Activated naive CD4-positive, alpha-beta T cell treated with anti-CD3 and anti-CD28 coated beads, Interleukin-2, amount 50 U/mL, for 24 hours (primary cell): ENCODE measurements at regions not wholly inside any gene's neighbourhood (a gene's known extent, or its start where the extent isn't known, plus 50 kb on each side); places are given as distances from the start of the nearest gene placed in this dataset.

ENCODE experiments used
- H3K27ac Mint-ChIP-seq: one replicate; pipeline ENCODE4 v1.8.0; 2021; ENCODE audit warnings: mild to moderate bottlenecking, mixed read lengths
- H3K27me3 Mint-ChIP-seq: one replicate; pipeline ENCODE4 v1.8.0; 2021; ENCODE audit warnings: mixed read lengths
- H3K36me3 Mint-ChIP-seq: one replicate; pipeline ENCODE4 v1.8.0; 2021; ENCODE audit warnings: mixed read lengths
- H3K4me1 Mint-ChIP-seq: one replicate; pipeline ENCODE4 v1.8.0; 2021; ENCODE audit warnings: mixed read lengths
- H3K4me3 Mint-ChIP-seq: one replicate; pipeline ENCODE4 v1.8.0; 2021; ENCODE audit warnings: mild to moderate bottlenecking, mixed read lengths
- H3K9me3 Mint-ChIP-seq: one replicate; pipeline ENCODE4 v1.8.0; 2021; ENCODE audit warnings: mixed read lengths

- no peak overlapping the region for H3K27ac Mint-ChIP-seq
- no peak overlapping the region for H3K4me3 Mint-ChIP-seq
- H3K27me3 Mint-ChIP-seq: no peaks in the 10 kb centered on the region
- H3K9me3 Mint-ChIP-seq: peaks cover 3% of the 10 kb centered on the region
- no peaks in the 10 kb centered on the region for H3K4me1 Mint-ChIP-seq
- H3K36me3 Mint-ChIP-seq: no peaks in the 10 kb centered on the region
Measured at GRCh38 chr6:21690489-21690888, 96.9 kb downstream of the SOX4 start.

- peaks cover 3% of the 10 kb centered on the region for H3K9me3 Mint-ChIP-seq
- H3K27ac Mint-ChIP-seq: no peak overlapping the region
- no peaks in the 10 kb centered on the region for H3K4me1 Mint-ChIP-seq
- H3K36me3 Mint-ChIP-seq: no peaks in the 10 kb centered on the region
- H3K4me3 Mint-ChIP-seq: no peak overlapping the region
- H3K27me3 Mint-ChIP-seq: no peaks in the 10 kb centered on the region
Measured at GRCh38 chr6:21691685-21692346, 98.3 kb downstream of the SOX4 start.

- no peaks in the 10 kb centered on the region for H3K36me3 Mint-ChIP-seq
- no peak overlapping the region for H3K4me3 Mint-ChIP-seq
- H3K4me1 Mint-ChIP-seq: no peaks in the 10 kb centered on the region
- H3K27ac Mint-ChIP-seq: no peak overlapping the region
- peaks cover 3% of the 10 kb centered on the region for H3K9me3 Mint-ChIP-seq
- no peaks in the 10 kb centered on the region for H3K27me3 Mint-ChIP-seq
Measured at GRCh38 chr6:21692721-21693120, 99.2 kb downstream of the SOX4 start.

- Mint-ChIP-seq H3K27ac (no peak overlapping the region), H3K9me3 (peaks cover 3% of the 10 kb centered on the region), H3K4me1 (no peaks in the 10 kb centered on the region), H3K27me3 (no peaks in the 10 kb centered on the region), H3K36me3 (no peaks in the 10 kb centered on the region), H3K4me3 (no peak overlapping the region)
Measured at GRCh38 chr6:21694168-21694567, 100.6 kb downstream of the SOX4 start.

- Mint-ChIP-seq H3K27ac (no peak overlapping the region), H3K36me3 (no peaks in the 10 kb centered on the region), H3K4me1 (no peaks in the 10 kb centered on the region), H3K9me3 (no peaks in the 10 kb centered on the region), H3K4me3 (no peak overlapping the region), H3K27me3 (peaks cover 2% of the 10 kb centered on the region)
Measured at GRCh38 chr6:21707524-21708319, 114.2 kb downstream of the SOX4 start.

- Mint-ChIP-seq H3K4me1 (no peaks in the 10 kb centered on the region), H3K27ac (no peak overlapping the region), H3K36me3 (no peaks in the 10 kb centered on the region), H3K27me3 (peaks cover 2% of the 10 kb centered on the region), H3K9me3 (no peaks in the 10 kb centered on the region), H3K4me3 (no peak overlapping the region)
Measured at GRCh38 chr6:21708320-21708580, 114.7 kb downstream of the SOX4 start.

GRCh38 chr6:21710216-21710615 lies 116.7 kb downstream of the SOX4 start:
- Mint-ChIP-seq H3K4me3 (no peak overlapping the region), H3K27ac (no peak overlapping the region), H3K9me3 (no peaks in the 10 kb centered on the region), H3K36me3 (no peaks in the 10 kb centered on the region), H3K4me1 (no peaks in the 10 kb centered on the region), H3K27me3 (peaks cover 2% of the 10 kb centered on the region)

DNA sequence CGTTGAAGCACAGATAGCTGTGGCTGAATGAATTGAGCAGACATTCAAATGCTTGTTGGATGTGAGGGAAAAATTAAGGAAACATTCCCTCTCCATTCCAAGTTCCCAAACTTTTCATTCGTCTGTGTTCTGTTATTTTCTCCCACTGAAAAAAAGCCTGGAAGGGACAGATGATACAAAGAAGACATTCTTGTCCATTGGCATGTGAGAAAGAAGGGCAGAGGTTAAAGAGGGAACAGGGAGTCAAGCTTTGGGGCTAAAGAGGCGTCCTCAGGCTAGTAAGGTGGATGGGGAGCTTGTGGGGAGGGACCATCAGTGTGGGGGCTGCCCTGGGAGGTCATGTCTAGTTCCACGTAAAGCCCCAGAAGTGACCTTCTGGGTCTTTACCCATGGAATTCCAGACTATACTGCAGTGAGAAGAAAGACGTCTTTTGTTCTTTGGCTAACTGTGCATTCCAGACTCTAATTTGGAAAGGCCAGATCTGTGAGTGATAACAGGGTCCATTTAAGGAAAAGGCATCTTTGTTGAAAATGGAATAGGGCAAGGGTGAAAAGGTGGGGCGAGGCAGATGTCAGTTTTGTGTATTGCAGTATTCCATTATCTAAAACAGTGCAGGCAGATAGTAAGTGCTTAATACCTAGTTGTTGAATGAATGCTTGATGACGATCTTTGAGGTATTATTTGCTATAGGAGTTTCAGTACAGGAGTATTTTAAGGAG lies 117.5 kb downstream of the SOX4 start:
- Mint-ChIP-seq H3K36me3 (no peaks in the 10 kb centered on the region), H3K27ac (no peak overlapping the region), H3K4me3 (no peak overlapping the region), H3K9me3 (no peaks in the 10 kb centered on the region), H3K4me1 (no peaks in the 10 kb centered on the region), H3K27me3 (peaks cover 2% of the 10 kb centered on the region)

DNA sequence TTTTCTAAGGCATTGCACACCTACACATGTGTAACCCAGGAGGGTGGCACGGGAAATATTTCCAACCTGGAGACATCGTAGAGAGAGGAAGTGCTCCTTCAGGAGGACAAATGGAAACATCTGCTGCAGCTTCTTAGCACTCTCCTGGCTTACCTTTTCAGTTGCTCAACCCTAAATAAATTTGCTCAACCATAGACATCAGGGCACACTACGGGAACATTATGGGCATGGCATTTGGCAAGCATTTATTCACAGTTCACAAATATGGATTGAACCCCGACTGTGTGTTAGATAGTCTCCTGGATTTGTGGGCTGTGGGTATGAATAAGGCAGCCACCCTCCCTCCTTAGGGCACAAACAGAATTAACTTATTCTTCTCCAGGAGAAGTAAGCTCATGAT lies 118.7 kb downstream of the SOX4 start:
- Mint-ChIP-seq H3K27ac (no peak overlapping the region), H3K36me3 (no peaks in the 10 kb centered on the region), H3K4me3 (no peak overlapping the region), H3K9me3 (no peaks in the 10 kb centered on the region), H3K4me1 (no peaks in the 10 kb centered on the region), H3K27me3 (peaks cover 3% of the 10 kb centered on the region)

GRCh38 chr6:21713481-21713880 lies 119.9 kb downstream of the SOX4 start:
- Mint-ChIP-seq H3K9me3 (no peaks in the 10 kb centered on the region), H3K4me3 (no peak overlapping the region), H3K27me3 (peaks cover 3% of the 10 kb centered on the region), H3K36me3 (no peaks in the 10 kb centered on the region), H3K27ac (no peak overlapping the region), H3K4me1 (no peaks in the 10 kb centered on the region)

DNA sequence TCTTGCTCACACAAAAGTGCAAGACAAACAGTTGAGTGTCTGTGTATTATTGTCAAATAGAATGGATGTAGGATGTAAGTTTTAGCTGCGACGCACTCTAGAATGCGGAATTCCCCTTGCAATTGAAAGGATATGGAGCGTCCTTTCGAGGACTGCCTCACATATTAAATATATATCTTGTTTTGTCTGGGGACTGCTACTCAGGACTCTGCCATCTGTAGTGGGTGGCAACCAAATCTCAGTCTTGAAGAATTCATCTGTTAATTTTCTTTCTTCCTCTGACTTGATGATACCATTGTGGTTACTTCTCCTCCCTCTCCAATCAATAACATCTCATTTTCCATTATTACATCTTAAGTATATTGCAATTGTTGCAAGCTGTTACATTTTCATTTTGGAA lies 121.6 kb downstream of the SOX4 start:
- H3K9me3 Mint-ChIP-seq: peaks cover 6% of the 10 kb centered on the region
- H3K4me1 Mint-ChIP-seq: no peaks in the 10 kb centered on the region
- H3K36me3 Mint-ChIP-seq: no peaks in the 10 kb centered on the region
- no peak overlapping the region for H3K27ac Mint-ChIP-seq
- H3K27me3 Mint-ChIP-seq: peaks cover 4% of the 10 kb centered on the region
- H3K4me3 Mint-ChIP-seq: no peak overlapping the region

GRCh38 chr6:21722510-21722909 lies 129.0 kb downstream of the SOX4 start:
- peaks cover 6% of the 10 kb centered on the region for H3K9me3 Mint-ChIP-seq
- no peaks in the 10 kb centered on the region for H3K36me3 Mint-ChIP-seq
- H3K27me3 Mint-ChIP-seq: peaks cover 2% of the 10 kb centered on the region
- H3K4me3 Mint-ChIP-seq: no peak overlapping the region
- no peak overlapping the region for H3K27ac Mint-ChIP-seq
- no peaks in the 10 kb centered on the region for H3K4me1 Mint-ChIP-seq

GRCh38 chr6:21726676-21727075 lies 133.1 kb downstream of the SOX4 start:
- no peaks in the 10 kb centered on the region for H3K27me3 Mint-ChIP-seq
- H3K4me3 Mint-ChIP-seq: no peak overlapping the region
- no peaks in the 10 kb centered on the region for H3K4me1 Mint-ChIP-seq
- H3K9me3 Mint-ChIP-seq: no peaks in the 10 kb centered on the region
- H3K36me3 Mint-ChIP-seq: no peaks in the 10 kb centered on the region
- no peak overlapping the region for H3K27ac Mint-ChIP-seq

GRCh38 chr6:21728141-21728540 lies 134.6 kb downstream of the SOX4 start:
- no peak overlapping the region for H3K27ac Mint-ChIP-seq
- H3K36me3 Mint-ChIP-seq: no peaks in the 10 kb centered on the region
- H3K4me1 Mint-ChIP-seq: no peaks in the 10 kb centered on the region
- no peaks in the 10 kb centered on the region for H3K27me3 Mint-ChIP-seq
- no peaks in the 10 kb centered on the region for H3K9me3 Mint-ChIP-seq
- H3K4me3 Mint-ChIP-seq: no peak overlapping the region

- Mint-ChIP-seq H3K4me3 (no peak overlapping the region), H3K4me1 (no peaks in the 10 kb centered on the region), H3K27ac (no peak overlapping the region), H3K36me3 (no peaks in the 10 kb centered on the region), H3K9me3 (no peaks in the 10 kb centered on the region), H3K27me3 (no peaks in the 10 kb centered on the region)
Measured at GRCh38 chr6:21729431-21729830, 135.9 kb downstream of the SOX4 start.

GRCh38 chr6:21730533-21730932 lies 137.0 kb downstream of the SOX4 start:
- H3K4me1 Mint-ChIP-seq: no peaks in the 10 kb centered on the region
- no peaks in the 10 kb centered on the region for H3K27me3 Mint-ChIP-seq
- H3K4me3 Mint-ChIP-seq: no peak overlapping the region
- no peaks in the 10 kb centered on the region for H3K36me3 Mint-ChIP-seq
- H3K9me3 Mint-ChIP-seq: no peaks in the 10 kb centered on the region
- H3K27ac Mint-ChIP-seq: no peak overlapping the region
